CD4-positive, alpha-beta T cell treated with Interferon gamma for 1 hour (primary cell): ENCODE measurements at regions not wholly inside any gene's neighbourhood (a gene's known extent, or its start where the extent isn't known, plus 50 kb on each side); places are given as distances from the start of the nearest gene placed in this dataset.

Experiments
- DNase-seq: peaks from one replicate; pipeline ENCODE4 v3.0.0-alpha.2; 2020

- no peak for DNase-seq
Observed at GRCh38 chr21:43301409-43302061, 125.4 kb downstream of the SIK1 start.

- DNase-seq = no peak
Observed at GRCh38 chr21:43300496-43301408, 126.2 kb downstream of the SIK1 start.

GRCh38 chr21:43299441-43300277 is 127.3 kb downstream of the SIK1 start:
- DNase-seq = no peak

GRCh38 chr21:43298546-43299440 is 128.1 kb downstream of the SIK1 start:
- no peak for DNase-seq

GRCh38 chr21:43297989-43298388 is 128.9 kb downstream of the SIK1 start:
- no peak for DNase-seq

GRCh38 chr21:43297391-43297981 is 128.7 kb downstream of the CRYAA start:
- no peak for DNase-seq

GRCh38 chr21:43295066-43295958 is 126.5 kb downstream of the CRYAA start:
- DNase-seq = no peak

- no peak for DNase-seq
Observed at GRCh38 chr21:43294194-43294902, 125.5 kb downstream of the CRYAA start.

- DNase-seq = no peak
Observed at GRCh38 chr21:43292866-43293142, 124.0 kb downstream of the CRYAA start.

GRCh38 chr21:43292041-43292865 is 123.4 kb downstream of the CRYAA start:
- DNase-seq = no peak

- no peak for DNase-seq
Observed at GRCh38 chr21:43291347-43291950, 122.6 kb downstream of the CRYAA start.

- peak; percentile 20 for DNase-seq
Observed at GRCh38 chr21:43290421-43291346, 121.9 kb downstream of the CRYAA start.

GRCh38 chr21:43289966-43290365 is 121.2 kb downstream of the CRYAA start:
- no peak for DNase-seq

GRCh38 chr21:43289442-43289841 is 120.6 kb downstream of the CRYAA start:
- DNase-seq = no peak

- DNase-seq = no peak
Observed at GRCh38 chr21:43287795-43288755, 119.3 kb downstream of the CRYAA start.

GRCh38 chr21:43287111-43287760 is 118.4 kb downstream of the CRYAA start:
- DNase-seq = no peak
